Loucy (cell line): ENCODE measurements at regions not wholly inside any gene's neighbourhood (a gene's known extent, or its start where the extent isn't known, plus 50 kb on each side); places are given as distances from the start of the nearest gene placed in this dataset.

Experiments
- H2AFZ ChIP-seq: fragments of 200-600 bp; sonication (generic); 2 replicates; pipeline ENCODE4 v1.6.0; 2016; ENCODE audit warnings: antibody characterized with exemption, mild to moderate bottlenecking, low read length, moderate library complexity
- H3F3A ChIP-seq: fragments of 200-600 bp; 2 replicates; pipeline ENCODE4 v1.6.0; 2016; ENCODE audit warnings: antibody characterized with exemption, low read depth, mild to moderate bottlenecking
- H3K27me3 ChIP-seq: fragments of 200-600 bp; sonication (generic); 2 replicates; pipeline ENCODE4 v1.6.1; 2014; ENCODE audit warnings: low read length, mild to moderate bottlenecking; ENCODE audit not compliant: insufficient read depth, poor library complexity, severe bottlenecking
- H3K36me3 ChIP-seq: fragments of 200-600 bp; sonication (generic); 2 replicates; pipeline ENCODE4 v1.6.1; 2016; ENCODE audit warnings: low read length; ENCODE audit not compliant: insufficient read depth
- H3K4me1 ChIP-seq: fragments of 200-600 bp; sonication (generic); 2 replicates; pipeline ENCODE4 v1.5.1; 2014; ENCODE audit warnings: low read length, mild to moderate bottlenecking; ENCODE audit not compliant: insufficient read depth, poor library complexity, severe bottlenecking
- H3K4me2 ChIP-seq: fragments of 200-600 bp; sonication (generic); 2 replicates; pipeline ENCODE4 v1.6.0; 2014; ENCODE audit warnings: antibody characterized with exemption, low read length, low read depth, mild to moderate bottlenecking; ENCODE audit not compliant: poor library complexity, severe bottlenecking
- H3K4me3 ChIP-seq: fragments of 200-600 bp; sonication (generic); 2 replicates; pipeline ENCODE4 v1.5.1; 2014; ENCODE audit warnings: low read length, mild to moderate bottlenecking, mixed read lengths; ENCODE audit not compliant: poor library complexity, severe bottlenecking
- H3K79me2 ChIP-seq: fragments of 200-600 bp; sonication (generic); 2 replicates; pipeline ENCODE4 v1.6.1; 2014; ENCODE audit warnings: low read length; ENCODE audit not compliant: insufficient read depth
- H3K9ac ChIP-seq: fragments of 200-600 bp; sonication (generic); 2 replicates; pipeline ENCODE4 v1.6.0; 2014; ENCODE audit warnings: mild to moderate bottlenecking, low read depth, low read length, moderate library complexity; ENCODE audit not compliant: poor library complexity, severe bottlenecking
- H3K9me2 ChIP-seq: fragments of 200-600 bp; sonication (generic); replicated peaks from 2 replicates; pipeline ENCODE4 v1.6.1; 2016; ENCODE audit warnings: low read depth, low read length, mixed read lengths
- H3K9me3 ChIP-seq: fragments of 200-600 bp; sonication (generic); 2 replicates; pipeline ENCODE4 v1.6.1; 2014; ENCODE audit warnings: mild to moderate bottlenecking, antibody characterized with exemption, low read length, low read depth; ENCODE audit not compliant: insufficient read depth
- H4K20me1 ChIP-seq: fragments of 200-600 bp; sonication (generic); 2 replicates; pipeline ENCODE4 v1.6.0; 2014; ENCODE audit warnings: antibody characterized with exemption, low read length, mild to moderate bottlenecking; ENCODE audit not compliant: insufficient read depth, poor library complexity, severe bottlenecking
- EZH2phosphoT487 ChIP-seq: fragments of 200-600 bp; IDR thresholded peaks from 2 replicates; pipeline ENCODE4 v1.6.1; 2018; ENCODE audit warnings: antibody characterized with exemption, mild to moderate bottlenecking, moderate library complexity, borderline replicate concordance
- TF ChIP-seq, protein P1 (sequence below): fragments of 200-600 bp; sonication (generic); conservative IDR thresholded peaks from 2 replicates; pipeline ENCODE4 v1.5.1; 2014; ENCODE audit warnings: mild to moderate bottlenecking, antibody characterized with exemption, low read length

GRCh38 chr1:170296211-170296610, 150.5 kb downstream of the NTMT2 start:
- Histone ChIP-seq H3K9me2 (no peaks in the 10 kb centered on the region), H3K4me3 (no peak overlapping the region), H3K4me1 (no peaks in the 10 kb centered on the region), H3K9ac (no peak overlapping the region), H2AFZ (no peak overlapping the region), H3K4me2 (no peak overlapping the region), H3K9me3 (no peaks in the 10 kb centered on the region), H3F3A (no peaks in the 10 kb centered on the region), H3K27me3 (no peaks in the 10 kb centered on the region), H4K20me1 (no peaks in the 10 kb centered on the region), H3K36me3 (no peaks in the 10 kb centered on the region), H3K79me2 (no peaks in the 10 kb centered on the region)
- TF ChIP-seq, protein P1, sequence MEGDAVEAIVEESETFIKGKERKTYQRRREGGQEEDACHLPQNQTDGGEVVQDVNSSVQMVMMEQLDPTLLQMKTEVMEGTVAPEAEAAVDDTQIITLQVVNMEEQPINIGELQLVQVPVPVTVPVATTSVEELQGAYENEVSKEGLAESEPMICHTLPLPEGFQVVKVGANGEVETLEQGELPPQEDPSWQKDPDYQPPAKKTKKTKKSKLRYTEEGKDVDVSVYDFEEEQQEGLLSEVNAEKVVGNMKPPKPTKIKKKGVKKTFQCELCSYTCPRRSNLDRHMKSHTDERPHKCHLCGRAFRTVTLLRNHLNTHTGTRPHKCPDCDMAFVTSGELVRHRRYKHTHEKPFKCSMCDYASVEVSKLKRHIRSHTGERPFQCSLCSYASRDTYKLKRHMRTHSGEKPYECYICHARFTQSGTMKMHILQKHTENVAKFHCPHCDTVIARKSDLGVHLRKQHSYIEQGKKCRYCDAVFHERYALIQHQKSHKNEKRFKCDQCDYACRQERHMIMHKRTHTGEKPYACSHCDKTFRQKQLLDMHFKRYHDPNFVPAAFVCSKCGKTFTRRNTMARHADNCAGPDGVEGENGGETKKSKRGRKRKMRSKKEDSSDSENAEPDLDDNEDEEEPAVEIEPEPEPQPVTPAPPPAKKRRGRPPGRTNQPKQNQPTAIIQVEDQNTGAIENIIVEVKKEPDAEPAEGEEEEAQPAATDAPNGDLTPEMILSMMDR = no peak
- no peak for TF ChIP-seq EZH2phosphoT487

- no peaks in the 10 kb centered on the region for H3F3A ChIP-seq
- H3K9me3 ChIP-seq = no peaks in the 10 kb centered on the region
- no peak overlapping the region for H3K4me3 ChIP-seq
- H3K4me1 ChIP-seq = no peaks in the 10 kb centered on the region
- H3K9me2 ChIP-seq = no peaks in the 10 kb centered on the region
- no peak overlapping the region for H3K9ac ChIP-seq
- no peaks in the 10 kb centered on the region for H3K79me2 ChIP-seq
- no peaks in the 10 kb centered on the region for H3K36me3 ChIP-seq
- H2AFZ ChIP-seq = no peak overlapping the region
- TF ChIP-seq, protein P1 = no peak
- TF ChIP-seq EZH2phosphoT487 = no peak
- H3K27me3 ChIP-seq = no peaks in the 10 kb centered on the region
- no peaks in the 10 kb centered on the region for H4K20me1 ChIP-seq
- no peak overlapping the region for H3K4me2 ChIP-seq
Measured at GRCh38 chr1:170296642-170297041, 150.9 kb downstream of the NTMT2 start.

- Histone ChIP-seq H3K9ac (no peak overlapping the region), H3K4me3 (no peak overlapping the region), H3K9me3 (no peaks in the 10 kb centered on the region), H3K9me2 (no peaks in the 10 kb centered on the region), H3K27me3 (no peaks in the 10 kb centered on the region), H4K20me1 (no peaks in the 10 kb centered on the region), H3K36me3 (no peaks in the 10 kb centered on the region), H3F3A (no peaks in the 10 kb centered on the region), H3K4me2 (no peak overlapping the region), H2AFZ (no peak overlapping the region), H3K79me2 (no peaks in the 10 kb centered on the region), H3K4me1 (no peaks in the 10 kb centered on the region)
- TF ChIP-seq, protein P1 = no peak
- no peak for TF ChIP-seq EZH2phosphoT487
Measured at GRCh38 chr1:170301596-170301995, 155.8 kb downstream of the NTMT2 start.
